Endothelial cell of umbilical vein (primary cell): ENCODE measurements at regions not wholly inside any gene's neighbourhood (a gene's known extent, or its start where the extent isn't known, plus 50 kb on each side); places are given as distances from the start of the nearest gene placed in this dataset.

ENCODE experiments used
- BruUV-seq: library from RNA; stranded (reverse); fragments of 400-500 nt; replicated peaks from 2 replicates; lab custom pipeline; 2021; lab: Mats Ljungman, UMichigan
- CTCF ChIA-PET: fragments of 300-600, 350-600 bp; sonication (Branson Sonifier 250); formaldehyde crosslinking; loops from one replicate; lab custom pipeline; 2021; ENCODE audit warnings: antibody characterized with exemption, inconsistent platforms; lab: Charles Lee
- POLR2A ChIA-PET: fragments of 300-600, 350-600 bp; sonication (Branson Sonifier 250); formaldehyde crosslinking; loops from one replicate; lab custom pipeline; 2021; ENCODE audit warnings: antibody characterized with exemption, inconsistent platforms; lab: Charles Lee
- DNase-seq: peaks from one replicate; pipeline ENCODE4 v3.0.0-alpha.2; 2011; ENCODE audit warnings: low read depth, low spot score
- FAIRE-seq: peaks from 2 replicates; lab custom pipeline; 2011; peaks lifted over from hg19 to GRCh38; lab: Jason Lieb, UNC
- H2AFZ ChIP-seq: 2 replicates; pipeline ENCODE4 v1.6.0; 2012; ENCODE audit warnings: low read depth, low read length, control low read depth, inconsistent platforms
- H3K27ac ChIP-seq: 2 replicates; pipeline ENCODE4 v1.5.1; 2011; ENCODE audit warnings: low read depth, mild to moderate bottlenecking, control low read depth, low read length, moderate library complexity; ENCODE audit not compliant: insufficient read depth
- H3K27me3 ChIP-seq, 2 experiments: 2 replicates each; pipeline versions ENCODE4 v1.6.0 to v1.6.1; 2011; ENCODE audit warnings: low read length in 2 of 2, mixed read lengths in 1 of 2; ENCODE audit not compliant: control insufficient read depth in 2 of 2, insufficient read depth in 2 of 2
- H3K36me3 ChIP-seq, 2 experiments: 2 replicates in 1 of 2; 3 replicates in 1 of 2; pipeline ENCODE4 v1.5.1; 2011; ENCODE audit warnings: low read length in 2 of 2, mild to moderate bottlenecking in 1 of 2, moderate library complexity in 1 of 2; ENCODE audit not compliant: control insufficient read depth in 2 of 2, insufficient read depth in 2 of 2; ENCODE audit errors: extremely low read depth in 1 of 2
- H3K4me1 ChIP-seq: 3 replicates; pipeline ENCODE4 v1.5.1; 2011; ENCODE audit warnings: mild to moderate bottlenecking, low read length; ENCODE audit not compliant: control insufficient read depth, insufficient read depth; ENCODE audit errors: extremely low read depth
- H3K4me2 ChIP-seq: 2 replicates; pipeline ENCODE4 v1.6.1; 2011; ENCODE audit warnings: low read length, control low read depth, mixed read lengths; ENCODE audit not compliant: insufficient read depth
- H3K4me3 ChIP-seq, 3 experiments: fragments of 200-600 bp in 1 of 3; sonication (generic), shearing (Covaris generic) in 1 of 3; replicated peaks in 1 of 3; 2 replicates each; pipeline ENCODE4 v1.5.1; 2011 to 2016; ENCODE audit warnings: control low read depth in 3 of 3, low read length in 3 of 3, mild to moderate bottlenecking in 2 of 3, inconsistent platforms in 1 of 3, low read depth in 1 of 3, moderate library complexity in 1 of 3; ENCODE audit not compliant: insufficient read depth in 1 of 3
- H3K79me2 ChIP-seq: 2 replicates; pipeline ENCODE4 v1.6.0; 2012; ENCODE audit warnings: low read length, inconsistent platforms; ENCODE audit not compliant: control insufficient read depth, insufficient read depth
- H3K9ac ChIP-seq: replicated peaks from 2 replicates; pipeline ENCODE3; 2011; ENCODE audit warnings: low read length, control low read depth; ENCODE audit not compliant: insufficient read depth; ENCODE audit errors: extremely low read depth
- H3K9me1 ChIP-seq: replicated peaks from 3 replicates; pipeline ENCODE4 v1.6.0; 2011; ENCODE audit warnings: mild to moderate bottlenecking, low read length; ENCODE audit not compliant: control insufficient read depth, insufficient read depth; ENCODE audit errors: extremely low read depth
- H3K9me3 ChIP-seq: replicated peaks from 2 replicates; pipeline ENCODE4 v1.5.1; 2012; ENCODE audit warnings: low read length, inconsistent platforms; ENCODE audit not compliant: control insufficient read depth, insufficient read depth
- H4K20me1 ChIP-seq: replicated peaks from 2 replicates; pipeline ENCODE3; 2011; ENCODE audit warnings: mild to moderate bottlenecking, low read length; ENCODE audit not compliant: control insufficient read depth, insufficient read depth; ENCODE audit errors: extremely low read depth
- CTCF ChIP-seq, 2 donors: IDR thresholded peaks; 1 replicate in 1 of 2; 2 replicates in 1 of 2; pipeline ENCODE4 v1.5.1; 2011; ENCODE audit warnings: low read length in 2 of 2, mild to moderate bottlenecking in 2 of 2, moderate library complexity in 2 of 2, control low read depth in 1 of 2, inconsistent platforms in 1 of 2, low read depth in 1 of 2; ENCODE audit not compliant: insufficient read depth in 1 of 2; ENCODE audit errors: extremely low read depth in 1 of 2
- EZH2 ChIP-seq: IDR thresholded peaks from 2 replicates; pipeline ENCODE4 v1.6.1; 2012; ENCODE audit warnings: borderline replicate concordance, low read depth, mild to moderate bottlenecking, moderate library complexity, low read length, inconsistent platforms; ENCODE audit not compliant: severe bottlenecking
- FOS ChIP-seq: IDR thresholded peaks from 2 replicates; pipeline ENCODE4 v1.6.1; 2011; ENCODE audit warnings: mild to moderate bottlenecking, low read length, moderate library complexity, borderline replicate concordance; ENCODE audit not compliant: insufficient read depth
- GATA2 ChIP-seq: IDR thresholded peaks from 2 replicates; pipeline ENCODE4 v1.7.0; 2011; ENCODE audit warnings: low read depth, mild to moderate bottlenecking, moderate library complexity, mixed read lengths, low read length; ENCODE audit not compliant: insufficient read length, insufficient read depth
- JUN ChIP-seq: IDR thresholded peaks from 2 replicates; pipeline ENCODE4 v1.6.1; 2011; ENCODE audit warnings: borderline replicate concordance, low read depth; ENCODE audit not compliant: insufficient read length, insufficient read depth
- MYC ChIP-seq: IDR thresholded peaks from one replicate; pipeline ENCODE4 v1.6.1; 2011; ENCODE audit warnings: mild to moderate bottlenecking, low read depth, low read length
- POLR2A ChIP-seq: IDR thresholded peaks from 2 replicates; pipeline ENCODE4 v1.6.1; 2012; ENCODE audit warnings: low read depth, mild to moderate bottlenecking, control low read depth, low read length
- POLR2AphosphoS5 ChIP-seq: IDR thresholded peaks from 2 replicates; pipeline ENCODE4 v1.6.1; 2012; ENCODE audit warnings: low read depth, mild to moderate bottlenecking, control low read depth, low read length, moderate library complexity; ENCODE audit not compliant: insufficient read depth
- dilution Hi-C: fragments of 300-500 bp; cut with MboI; formaldehyde crosslinking; loops from one replicate; pipeline ENCODE4 v1.15.0; 2019; ENCODE audit warnings: low sequenced_read_pairs; ENCODE audit not compliant: extremely low pct_ligation_motif_present
- intact Hi-C: fragments of 100-400 bp; cut with micrococcal nuclease; formaldehyde crosslinking; loops from one replicate; pipeline ENCODE4 v1.10.0; 2022
- TF ChIP-seq, protein P1 (sequence below): IDR thresholded peaks from 2 replicates; pipeline ENCODE4 v1.6.1; 2011; ENCODE audit not compliant: insufficient read depth, insufficient read length

DNA sequence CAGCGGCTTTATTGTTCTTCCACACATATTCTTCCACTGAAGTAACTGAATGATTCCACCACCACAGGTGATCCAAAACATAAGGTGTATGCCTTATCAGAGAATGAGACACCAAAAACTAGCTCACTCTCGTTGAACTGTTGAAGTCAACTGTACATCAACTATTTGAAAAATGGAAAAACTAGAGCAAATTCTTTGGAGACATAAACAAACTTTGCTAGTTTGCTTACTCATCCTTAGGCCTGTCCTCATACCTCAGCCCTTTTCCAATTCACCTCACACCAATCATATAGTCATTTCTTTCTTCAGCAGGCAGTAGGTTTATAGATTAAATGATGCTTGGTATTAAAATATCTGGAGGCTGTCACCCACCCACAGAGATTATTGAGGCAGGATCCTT is 77.1 kb upstream of the RNF217 start:
- BruUV-seq: no TSS peak
- no peaks in the 10 kb centered on the region for H3K9me1 ChIP-seq
- no peak overlapping the region for H3K4me2 ChIP-seq
- H2AFZ ChIP-seq: no peak overlapping the region
- H3K27me3 ChIP-seq: no peaks in the 10 kb centered on the region
- no peaks in the 10 kb centered on the region for H3K9me3 ChIP-seq
- H3K9ac ChIP-seq: no peak overlapping the region
- H3K4me1 ChIP-seq: peaks cover 20% of the 10 kb centered on the region
- dilution Hi-C loops (no loop called here), intact Hi-C loops (no loop called here)
- ChIA-PET POLR2A (no interaction called here), CTCF (interaction anchor here (1.0 to 4.7 kb wide), 2 partner anchors 174 to 229 kb away, joined by 3 to 23 read pairs; no protein-coding TSS in a partner anchor)
- TF ChIP-seq CTCF (IDR thresholded peaks at IDR 0.05; ENCODE audit: extremely low read depth in 1 of 2, insufficient read depth in 1 of 2, low read depth in 1 of 2, low read length in 2 of 2) (no peak), MYC (no peak), EZH2 (no peak), POLR2A (no peak), JUN (no peak), FOS (no peak), POLR2AphosphoS5 (no peak), GATA2 (no peak)
- TF ChIP-seq, protein P1, sequence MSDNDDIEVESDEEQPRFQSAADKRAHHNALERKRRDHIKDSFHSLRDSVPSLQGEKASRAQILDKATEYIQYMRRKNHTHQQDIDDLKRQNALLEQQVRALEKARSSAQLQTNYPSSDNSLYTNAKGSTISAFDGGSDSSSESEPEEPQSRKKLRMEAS: no peak
- H4K20me1 ChIP-seq: no peaks in the 10 kb centered on the region
- H3K36me3 ChIP-seq: no peaks in the 10 kb centered on the region
- H3K4me3 ChIP-seq: no peak overlapping the region
- H3K27ac ChIP-seq: no peak overlapping the region
- DNase-seq (no peak), FAIRE-seq (no peak)
- no peaks in the 10 kb centered on the region for H3K79me2 ChIP-seq
